ENCODE measurements at regions not wholly inside any gene's neighbourhood (a gene's known extent, or its start where the extent isn't known, plus 50 kb on each side); places are given as distances from the start of the nearest gene placed in this dataset.

GRCh38 chr10:84783909-84784308, 455.5 kb downstream of the CCSER2 start:
- no peak for DNase-seq (ENCODE audit: low spot score)

GRCh38 chr10:84784749-84785148, 456.4 kb downstream of the CCSER2 start:
- DNase-seq (ENCODE audit: low spot score): no peak

GRCh38 chr10:84789026-84789425, 460.6 kb downstream of the CCSER2 start:
- DNase-seq (ENCODE audit: low spot score): no peak

- no peak for DNase-seq (ENCODE audit: low spot score)
Measured at GRCh38 chr10:84798312-84798711, 469.9 kb downstream of the CCSER2 start.

- no peak for DNase-seq (ENCODE audit: low spot score)
Measured at GRCh38 chr10:84801156-84801555, 472.8 kb downstream of the CCSER2 start.

- DNase-seq (ENCODE audit: low spot score): no peak
Measured at GRCh38 chr10:84801916-84802315, 473.5 kb downstream of the CCSER2 start.

GRCh38 chr10:84805149-84805548, 476.8 kb downstream of the CCSER2 start:
- no peak for DNase-seq (ENCODE audit: low spot score)

GRCh38 chr10:84811113-84811512, 482.7 kb downstream of the CCSER2 start:
- DNase-seq (ENCODE audit: low spot score): no peak

- no peak for DNase-seq (ENCODE audit: low spot score)
Measured at GRCh38 chr10:84818961-84819360, 490.6 kb downstream of the CCSER2 start.

GRCh38 chr10:84820120-84820519, 491.7 kb downstream of the CCSER2 start:
- no peak for DNase-seq (ENCODE audit: low spot score)

- no peak for DNase-seq (ENCODE audit: low spot score)
Measured at GRCh38 chr10:84820596-84820995, 492.2 kb downstream of the CCSER2 start.

- DNase-seq (ENCODE audit: low spot score): no peak
Measured at GRCh38 chr10:84822931-84823630, 494.7 kb downstream of the CCSER2 start.

GRCh38 chr10:84824525-84824924, 496.1 kb downstream of the CCSER2 start:
- DNase-seq (ENCODE audit: low spot score): no peak

- no peak for DNase-seq (ENCODE audit: low spot score)
Measured at GRCh38 chr10:84825330-84825729, 496.9 kb downstream of the CCSER2 start.

- no peak for DNase-seq (ENCODE audit: low spot score)
Measured at GRCh38 chr10:84826704-84827103, 498.3 kb downstream of the CCSER2 start.

GRCh38 chr10:84829131-84829530, 500.7 kb downstream of the CCSER2 start:
- no peak for DNase-seq (ENCODE audit: low spot score)

GRCh38 chr10:84837041-84837812, 508.8 kb downstream of the CCSER2 start:
- no peak for DNase-seq (ENCODE audit: low spot score)

GRCh38 chr10:84837877-84838276, 509.5 kb downstream of the CCSER2 start:
- DNase-seq (ENCODE audit: low spot score): no peak

GRCh38 chr10:84838851-84839250, 510.5 kb downstream of the CCSER2 start:
- DNase-seq (ENCODE audit: low spot score): no peak

GRCh38 chr10:84842593-84842992, 514.2 kb downstream of the CCSER2 start:
- no peak for DNase-seq (ENCODE audit: low spot score)

- DNase-seq (ENCODE audit: low spot score): no peak
Measured at GRCh38 chr10:84844461-84844860, 516.1 kb downstream of the CCSER2 start.

- DNase-seq (ENCODE audit: low spot score): no peak
Measured at GRCh38 chr10:84845628-84846261, 517.4 kb downstream of the CCSER2 start.
